ENCODE measurements at regions not wholly inside any gene's neighbourhood (a gene's known extent, or its start where the extent isn't known, plus 50 kb on each side); places are given as distances from the start of the nearest gene placed in this dataset.

DNA sequence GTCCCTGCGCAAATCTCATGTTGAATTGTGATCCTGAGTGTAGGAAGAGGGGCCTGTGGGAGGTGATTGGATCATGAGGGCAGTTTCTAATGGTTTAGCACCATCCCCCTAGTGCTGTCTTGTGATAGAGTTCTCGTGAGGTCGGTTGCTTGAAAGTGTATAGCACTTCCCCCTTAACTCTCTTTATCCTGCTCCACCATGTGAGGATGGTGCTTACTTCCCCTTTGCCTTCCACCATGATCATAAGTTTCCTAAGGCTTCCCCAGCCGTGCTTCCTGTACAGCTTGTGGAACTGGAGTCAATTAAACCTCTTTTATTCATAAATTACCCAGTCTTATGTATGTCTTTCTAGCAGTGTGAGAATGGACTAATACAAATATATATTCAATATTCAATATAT lies 303.7 kb upstream of the SEL1L start:
- DNase-seq (ENCODE audit: low read depth in 2 of 2): no peak

DNA sequence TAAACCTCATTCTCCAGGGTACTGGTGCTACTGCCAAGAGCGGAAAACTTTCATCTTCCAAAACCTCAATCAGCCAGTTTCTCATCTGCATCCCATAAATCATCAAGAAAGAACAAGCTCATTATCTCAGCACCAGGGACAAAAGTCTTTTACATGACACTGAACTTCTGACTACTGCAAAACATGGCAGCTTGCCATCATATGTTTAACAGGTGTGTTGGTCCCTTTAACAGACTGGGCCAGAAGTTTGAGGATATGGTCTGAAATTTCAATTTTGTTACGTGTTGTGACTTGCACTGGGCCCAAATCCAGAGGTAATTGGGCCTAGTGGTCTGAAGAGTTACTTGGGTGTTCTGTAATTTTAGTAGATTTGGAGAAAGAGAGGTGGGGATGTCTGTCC lies 305.4 kb upstream of the SEL1L start:
- no peak for DNase-seq (ENCODE audit: low read depth in 2 of 2)

DNA sequence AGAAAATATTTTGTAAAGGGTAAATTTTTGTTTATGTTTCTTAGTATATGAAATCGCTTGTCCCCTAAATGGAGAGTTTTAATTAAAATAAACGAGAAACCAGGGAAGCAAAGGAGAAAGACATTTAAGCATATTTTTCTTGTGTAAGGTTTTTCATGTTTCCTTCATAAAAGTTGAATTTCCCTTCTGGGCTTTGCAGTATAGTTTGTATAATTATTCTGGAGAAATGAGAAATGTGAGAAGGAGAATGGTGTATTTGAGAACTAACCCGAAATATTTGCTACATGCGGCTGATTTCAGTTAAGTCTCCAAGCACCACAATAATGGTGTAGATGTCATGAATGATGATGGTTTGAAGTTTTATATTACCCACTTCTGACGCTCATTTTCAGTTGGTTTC lies 307.7 kb upstream of the SEL1L start:
- no peak for DNase-seq (ENCODE audit: low read depth in 2 of 2)

DNA sequence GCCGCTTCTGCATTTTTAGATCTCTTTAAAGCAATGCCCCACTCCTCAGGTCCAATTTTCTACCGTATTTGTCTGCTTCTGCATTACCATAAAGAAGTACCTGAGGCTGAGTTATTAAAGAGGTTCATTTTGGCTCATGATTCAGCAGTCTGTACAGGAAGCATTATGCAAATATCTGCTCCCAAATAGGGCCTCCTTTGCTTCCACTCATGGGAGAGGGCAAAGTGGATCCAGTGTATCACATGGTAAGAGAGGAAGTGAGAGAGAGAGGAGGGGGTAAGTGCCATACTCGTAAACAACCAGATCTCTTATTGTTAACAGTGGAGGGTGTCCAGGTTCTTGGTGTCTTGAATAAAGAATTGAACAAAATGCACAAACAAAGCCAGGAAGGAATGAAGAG lies 316.1 kb upstream of the SEL1L start:
- DNase-seq (ENCODE audit: low read depth in 2 of 2): no peak

DNA sequence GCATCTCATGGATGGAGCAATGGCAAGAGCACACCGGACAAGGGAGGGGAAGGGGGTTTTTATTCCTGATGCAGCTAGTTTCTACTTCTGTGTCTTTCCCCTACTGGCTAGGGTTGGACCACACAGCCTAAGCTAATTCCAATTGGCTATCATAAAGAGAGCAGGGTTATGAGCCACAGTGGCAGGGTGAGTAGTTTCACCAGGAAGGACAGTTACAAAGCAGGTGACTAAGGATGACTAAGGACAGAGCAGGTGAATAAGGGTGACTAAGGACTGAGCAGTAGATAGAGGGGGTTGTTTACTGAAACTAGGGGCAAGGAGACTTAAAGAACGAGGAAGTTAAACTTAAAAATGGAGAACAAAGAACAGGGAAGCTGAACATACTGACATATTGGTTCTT lies 321.4 kb upstream of the SEL1L start:
- DNase-seq (ENCODE audit: low read depth in 2 of 2): no peak

DNA sequence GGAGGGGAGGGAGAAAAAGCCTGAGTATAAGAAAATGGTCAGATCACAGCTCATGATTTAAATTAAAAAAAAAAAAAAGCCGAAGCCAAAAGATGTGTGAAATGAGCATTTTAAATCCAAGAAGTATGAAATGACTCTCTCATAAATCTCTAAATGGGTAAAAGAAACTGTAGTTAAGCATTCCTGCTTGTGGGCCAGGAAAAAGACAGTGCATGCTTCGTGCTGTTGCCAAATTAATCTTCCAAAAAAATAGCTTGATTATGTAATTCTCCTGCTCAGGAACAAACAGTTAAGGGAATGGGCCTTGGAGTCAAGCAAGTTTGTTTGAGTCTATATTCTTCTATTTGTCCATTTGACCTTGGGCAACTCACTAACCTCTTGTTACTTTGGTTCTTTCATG lies 325.4 kb upstream of the SEL1L start:
- no peak for DNase-seq (ENCODE audit: low read depth in 2 of 2)

DNA sequence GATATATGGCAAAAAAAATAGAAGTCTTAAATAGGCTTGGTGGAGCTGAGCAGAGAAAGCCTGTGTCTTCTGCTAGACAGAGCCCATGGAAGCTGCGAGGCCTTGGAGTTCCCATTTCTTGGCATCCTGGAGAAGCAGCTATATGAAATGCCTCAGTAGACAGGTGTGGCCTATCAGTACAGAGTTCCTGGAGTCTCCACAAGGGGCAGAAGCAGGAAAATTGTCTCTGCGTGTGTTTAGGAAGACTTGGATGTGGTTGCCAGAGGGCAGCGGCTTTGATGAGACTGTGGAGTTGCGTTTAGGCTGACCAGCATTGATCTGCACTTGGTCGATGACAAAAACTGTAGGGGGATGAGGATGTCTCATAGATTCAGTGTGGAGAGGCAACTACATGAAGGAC lies 334.5 kb upstream of the SEL1L start:
- no peak for DNase-seq (ENCODE audit: low read depth in 2 of 2)

DNA sequence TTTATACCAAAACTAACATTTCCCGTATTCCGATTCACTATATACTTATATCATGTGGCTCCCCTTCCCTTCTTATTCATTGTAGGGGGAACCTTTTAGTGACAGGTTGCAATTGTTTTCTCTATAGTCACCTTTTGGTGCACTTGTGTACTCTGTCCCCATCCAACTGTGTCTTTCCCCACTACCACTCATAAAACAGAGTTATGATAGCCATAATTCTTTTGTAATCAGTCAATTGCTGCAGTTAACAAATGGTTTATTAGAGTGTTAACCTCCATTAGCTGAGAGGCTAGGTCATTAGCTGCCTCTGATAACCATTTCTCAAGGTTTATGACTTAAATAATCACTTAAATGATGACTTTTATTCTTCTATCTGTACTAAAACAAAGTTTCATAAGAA lies 338.1 kb upstream of the SEL1L start:
- no peak for DNase-seq (ENCODE audit: low read depth in 2 of 2)

DNA sequence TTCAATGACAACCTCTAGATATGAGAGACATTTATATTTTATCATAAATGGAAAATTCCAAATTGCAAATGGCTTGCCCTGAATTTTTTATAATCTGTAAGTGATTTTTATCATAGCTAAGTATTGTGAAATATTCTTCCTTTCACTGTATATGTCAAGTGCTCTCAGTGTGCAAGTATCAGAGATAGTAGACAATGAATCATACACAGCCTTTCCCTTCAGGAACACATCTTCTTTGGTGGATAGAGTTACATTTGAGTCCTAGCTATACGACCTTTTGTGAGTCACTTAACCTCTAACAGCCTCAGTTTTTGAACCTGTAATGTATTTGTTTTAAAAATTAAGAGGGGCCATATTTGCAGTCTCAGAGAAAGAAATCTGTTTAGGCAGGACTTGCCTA lies 350.7 kb upstream of the SEL1L start:
- no peak for DNase-seq (ENCODE audit: low read depth in 2 of 2)

DNA sequence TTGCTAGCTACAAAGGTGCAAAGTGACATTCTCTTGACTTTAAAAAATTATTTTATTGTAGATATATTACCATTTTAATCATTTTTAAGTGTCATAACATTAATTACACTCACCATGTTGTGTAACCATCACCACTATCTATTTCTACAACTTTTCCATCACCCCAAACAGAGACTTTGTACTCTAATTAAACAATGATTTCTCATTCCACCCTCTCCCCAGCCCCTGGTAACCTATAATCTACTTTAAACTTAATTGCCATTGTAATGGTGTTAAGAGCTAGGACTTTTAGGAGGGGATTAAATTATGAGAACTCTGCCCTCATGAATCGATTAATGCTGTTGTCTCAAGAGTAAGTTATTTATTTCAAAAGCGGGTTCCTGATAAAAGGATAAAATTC lies 352.9 kb upstream of the SEL1L start:
- DNase-seq (ENCODE audit: low read depth in 2 of 2): no peak

DNA sequence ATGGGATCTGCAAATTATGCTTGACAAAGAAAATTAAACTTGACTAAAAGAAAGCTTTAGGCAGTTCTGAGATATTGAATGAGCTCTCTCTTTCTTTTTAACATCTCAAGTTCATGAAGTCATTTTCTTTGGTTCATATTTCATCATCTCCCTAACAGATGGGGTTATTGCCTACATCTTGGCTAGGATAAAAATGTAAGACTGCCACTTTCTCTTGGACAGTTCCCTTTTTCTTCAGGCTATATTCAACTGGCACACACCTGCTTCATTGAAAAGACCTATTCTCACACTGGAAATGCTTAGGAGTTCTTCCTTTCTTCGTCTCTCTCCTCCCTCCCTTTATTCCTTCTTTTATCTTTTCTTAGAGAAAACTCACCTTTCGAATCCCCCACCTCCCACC lies 355.9 kb upstream of the SEL1L start:
- no peak for DNase-seq (ENCODE audit: low read depth in 2 of 2)

DNA sequence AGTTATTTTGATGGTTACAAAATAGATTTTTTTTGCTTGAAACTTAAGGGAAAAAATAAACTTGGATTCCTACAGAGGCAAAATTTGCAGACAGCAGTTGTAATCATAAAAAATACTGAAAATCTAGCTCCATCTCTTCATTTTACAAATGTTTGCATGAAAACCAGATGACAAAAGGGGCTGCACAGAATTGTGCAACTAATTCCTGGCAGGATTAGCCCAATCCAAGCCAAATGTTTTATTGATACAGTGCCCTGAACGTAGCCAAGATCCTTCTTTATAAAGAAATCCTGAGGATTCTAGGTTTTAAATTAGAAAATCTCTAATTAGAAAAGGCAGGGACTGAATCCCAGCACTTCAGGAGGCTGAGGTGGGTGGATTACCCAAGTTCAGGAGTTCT lies 356.4 kb upstream of the SEL1L start:
- DNase-seq (ENCODE audit: low read depth in 2 of 2): no peak

DNA sequence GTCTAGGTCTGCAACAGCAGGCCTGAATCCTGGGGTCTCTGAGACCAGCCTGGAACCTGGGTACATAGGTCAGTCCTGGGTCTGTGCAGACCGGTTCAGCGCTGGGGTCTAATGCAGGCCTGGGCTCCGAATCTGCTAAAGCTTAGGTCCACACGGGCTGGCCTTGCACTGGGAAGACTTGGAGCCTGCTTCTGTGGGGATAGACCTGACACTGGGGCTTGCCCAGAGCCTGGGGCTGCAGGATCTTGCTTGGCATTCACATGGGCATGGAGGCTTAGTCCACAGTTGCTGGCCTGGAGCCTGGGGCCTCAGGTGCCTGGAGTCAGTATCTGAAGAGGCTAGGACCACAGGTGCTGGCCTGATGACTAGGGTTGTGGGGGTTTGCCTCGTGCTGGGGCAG lies 369.8 kb upstream of the SEL1L start:
- no peak for DNase-seq (ENCODE audit: low read depth in 2 of 2)

DNA sequence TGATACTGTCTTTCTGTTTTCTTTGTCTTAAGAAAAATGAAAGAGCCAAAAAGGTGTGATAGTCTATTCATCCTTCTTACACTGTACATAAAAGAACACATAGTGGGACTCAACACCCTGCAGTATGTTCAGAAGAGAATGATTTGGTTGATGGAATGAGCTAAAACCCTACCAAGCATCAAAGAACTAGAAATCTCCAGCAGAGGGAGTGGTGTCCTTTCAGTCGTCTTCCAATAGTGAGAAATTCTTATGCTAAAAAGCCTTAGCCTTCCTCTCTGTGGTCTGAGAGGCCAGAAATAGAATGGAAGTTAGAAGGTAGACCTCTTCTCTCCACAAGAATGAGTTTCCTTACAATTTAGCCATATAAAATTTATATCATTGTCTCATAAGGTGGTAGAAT lies 393.4 kb upstream of the SEL1L start:
- DNase-seq (ENCODE audit: low read depth in 2 of 2): no peak

DNA sequence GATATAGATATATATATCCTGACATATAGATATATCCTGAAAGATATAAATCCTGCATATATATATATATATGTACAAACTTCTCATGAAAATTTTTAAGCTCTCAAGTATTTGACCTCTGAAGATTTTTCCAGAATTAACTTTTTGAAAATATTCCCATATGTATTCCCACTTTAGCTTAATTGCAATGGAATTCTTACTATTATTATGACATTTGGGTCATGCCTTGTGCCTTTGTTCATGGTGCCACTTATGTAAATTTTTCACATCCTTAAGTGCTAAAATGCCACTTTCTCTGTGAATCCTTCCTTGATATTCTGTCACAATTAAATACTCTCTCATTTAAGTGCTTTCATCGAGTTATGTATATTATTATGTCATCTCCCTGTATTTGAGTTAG lies 398.2 kb upstream of the SEL1L start:
- no peak for DNase-seq (ENCODE audit: low read depth in 2 of 2)

DNA sequence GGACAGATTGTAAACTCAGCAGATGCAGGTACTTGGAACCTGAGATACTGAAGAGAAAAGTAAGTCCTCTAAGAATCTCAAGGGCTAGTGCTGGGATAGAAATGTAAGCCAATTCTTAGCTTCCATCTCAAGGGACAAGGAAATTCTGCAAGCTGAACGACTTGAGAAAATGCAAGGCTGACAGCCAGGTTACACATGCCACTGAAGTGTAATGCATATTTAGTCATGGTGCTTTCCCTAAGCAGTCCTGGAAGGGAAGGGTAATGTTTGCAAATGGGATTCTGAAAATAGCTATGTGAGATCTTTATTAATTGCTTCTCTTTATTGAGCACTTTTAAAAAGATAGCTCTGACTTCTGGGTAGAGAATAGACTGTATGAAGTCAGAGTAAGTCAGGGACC lies 402.7 kb upstream of the SEL1L start:
- no peak for DNase-seq (ENCODE audit: low read depth in 2 of 2)

DNA sequence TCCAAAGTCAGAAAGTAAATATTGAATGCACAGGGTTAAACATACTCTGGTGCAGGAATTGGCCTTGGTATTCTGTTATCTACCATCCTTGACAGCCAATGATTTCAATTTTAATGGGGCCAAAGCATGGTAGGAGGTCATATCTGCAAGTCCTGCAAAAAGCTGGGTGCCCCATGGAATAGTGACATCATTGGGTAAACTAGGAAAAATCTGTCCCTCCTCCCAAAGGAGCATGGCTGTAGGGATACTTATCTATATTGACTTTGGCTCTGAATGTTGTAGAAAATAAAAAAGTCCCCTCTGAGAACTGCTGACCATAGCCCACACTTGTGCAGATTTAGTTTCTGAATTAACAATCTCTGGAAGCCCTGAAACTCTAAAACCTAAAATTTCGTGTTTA lies 403.2 kb upstream of the SEL1L start:
- DNase-seq (ENCODE audit: low read depth in 2 of 2): no peak

DNA sequence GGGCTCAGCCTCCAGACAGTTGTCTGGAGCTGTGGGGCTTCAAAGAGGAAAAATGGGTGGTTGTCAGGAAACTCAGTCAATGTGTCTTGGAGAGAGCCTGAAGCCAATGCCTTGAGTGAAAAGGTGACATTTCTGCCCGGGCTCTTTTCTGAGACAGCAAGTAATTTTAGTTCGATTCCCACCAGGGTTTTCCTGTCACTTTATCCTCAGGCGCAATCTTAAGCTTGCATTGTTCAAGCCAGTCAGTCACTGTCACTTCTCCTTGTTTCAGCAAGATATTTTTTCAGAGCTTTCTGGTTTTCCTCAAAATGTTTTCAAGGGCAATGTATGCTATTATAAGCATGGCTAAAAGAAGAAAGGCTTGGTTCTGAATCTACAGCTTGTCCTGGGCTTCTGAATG lies 404.7 kb upstream of the SEL1L start:
- no peak for DNase-seq (ENCODE audit: low read depth in 2 of 2)

DNA sequence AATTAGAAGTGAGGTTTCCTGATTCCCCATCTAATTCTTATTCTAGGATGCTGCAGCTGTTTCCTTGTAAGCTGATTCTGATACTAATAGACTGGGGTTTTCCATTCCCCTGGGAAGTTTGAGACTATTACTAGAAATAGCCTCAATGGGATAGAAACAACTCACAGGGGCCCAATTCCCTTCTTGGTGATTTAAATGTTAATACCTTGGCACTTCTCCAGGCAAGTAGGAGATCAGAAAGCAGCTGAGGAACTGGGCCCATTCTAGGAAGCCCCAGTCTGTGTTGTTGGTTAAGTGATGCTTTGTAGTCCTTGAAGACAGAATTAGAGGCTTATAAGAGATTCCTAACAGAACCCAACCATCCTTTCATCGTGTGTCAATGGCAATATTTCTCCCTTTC lies 407.0 kb upstream of the SEL1L start:
- DNase-seq (ENCODE audit: low read depth in 2 of 2): no peak

DNA sequence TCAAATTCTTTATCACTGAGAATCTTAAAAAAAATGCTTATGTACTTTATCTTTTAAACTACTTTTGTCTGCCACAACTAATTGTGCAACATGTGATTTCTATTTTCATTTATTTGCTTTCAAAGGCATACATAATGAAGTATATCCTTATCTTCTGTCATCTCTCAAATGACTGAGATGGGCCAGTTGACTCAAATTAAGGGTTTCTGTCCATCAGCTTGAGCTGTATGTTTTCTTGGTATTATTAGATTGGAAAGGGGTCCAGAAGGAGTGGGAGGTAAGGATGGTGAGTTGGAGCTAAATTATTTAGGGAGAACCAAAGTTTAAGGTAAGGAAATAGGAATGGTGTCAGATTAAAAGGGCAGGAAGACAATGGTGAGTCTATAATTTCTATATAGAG lies 408.4 kb upstream of the SEL1L start:
- no peak for DNase-seq (ENCODE audit: low read depth in 2 of 2)

DNA sequence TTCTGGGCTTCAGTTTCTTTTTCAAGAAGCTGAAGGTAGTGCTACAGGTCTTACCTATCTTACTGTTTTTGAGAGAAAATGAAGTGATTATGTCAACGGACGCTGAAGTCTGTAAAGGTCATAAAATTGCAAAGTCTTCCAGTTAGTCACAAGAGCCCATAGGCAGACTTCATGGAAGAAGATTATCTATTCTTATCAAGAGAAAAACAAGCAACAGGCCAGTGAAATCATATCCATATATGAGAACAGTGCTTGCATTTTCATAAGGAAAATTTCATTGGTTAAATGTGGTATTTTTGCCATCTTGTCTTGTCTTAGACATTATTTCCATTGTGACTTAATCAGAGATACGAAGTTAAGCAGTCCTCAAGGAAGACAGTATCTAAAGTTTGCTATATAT lies 412.7 kb upstream of the SEL1L start:
- DNase-seq (ENCODE audit: low read depth in 2 of 2): no peak

DNA sequence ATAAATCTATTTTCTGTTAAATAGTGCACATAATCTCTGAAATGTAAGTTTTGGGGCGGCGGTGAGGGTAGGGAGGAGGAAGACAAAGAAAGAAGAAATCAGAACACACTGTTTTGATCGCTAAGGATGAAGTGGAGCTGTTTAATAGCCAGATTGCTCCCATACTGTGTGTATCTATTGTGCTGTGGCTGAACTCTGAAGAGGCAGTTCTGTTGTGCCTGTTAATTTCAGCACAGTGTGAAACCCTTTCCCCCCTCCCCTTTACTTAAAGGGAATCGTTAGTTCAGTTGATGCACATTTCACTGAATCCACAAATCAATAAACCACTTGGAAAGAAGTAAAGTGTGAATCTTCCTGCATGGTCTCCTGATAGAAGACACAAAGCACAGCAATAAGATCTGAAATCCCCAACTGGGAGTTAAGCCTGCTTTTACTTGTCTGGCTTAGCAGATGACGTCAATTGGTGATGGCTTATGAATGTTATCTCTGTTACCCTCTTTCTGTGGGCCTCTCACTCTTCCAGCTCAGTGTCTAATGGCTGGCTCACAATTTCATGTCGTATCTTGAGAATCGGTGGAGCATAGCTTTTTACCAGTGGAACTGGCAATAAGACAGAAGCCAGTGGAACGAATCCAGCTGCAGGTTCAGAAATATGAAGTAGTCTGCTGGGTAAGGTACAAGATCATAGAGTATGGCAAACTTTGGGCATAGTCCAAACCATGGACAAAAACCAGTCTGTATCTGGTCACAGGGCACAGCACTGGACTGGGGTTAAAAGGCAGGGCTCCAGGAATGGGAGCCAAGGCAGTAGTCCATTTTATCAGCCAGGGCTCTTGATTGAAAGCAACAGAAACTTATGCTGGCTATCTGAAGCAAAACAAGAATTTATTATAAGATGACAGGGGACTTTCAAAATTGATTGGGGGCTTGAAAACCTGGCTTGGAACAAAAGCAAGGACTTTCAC lies 413.5 kb upstream of the SEL1L start:
- DNase-seq (ENCODE audit: low read depth in 2 of 2): no peak

DNA sequence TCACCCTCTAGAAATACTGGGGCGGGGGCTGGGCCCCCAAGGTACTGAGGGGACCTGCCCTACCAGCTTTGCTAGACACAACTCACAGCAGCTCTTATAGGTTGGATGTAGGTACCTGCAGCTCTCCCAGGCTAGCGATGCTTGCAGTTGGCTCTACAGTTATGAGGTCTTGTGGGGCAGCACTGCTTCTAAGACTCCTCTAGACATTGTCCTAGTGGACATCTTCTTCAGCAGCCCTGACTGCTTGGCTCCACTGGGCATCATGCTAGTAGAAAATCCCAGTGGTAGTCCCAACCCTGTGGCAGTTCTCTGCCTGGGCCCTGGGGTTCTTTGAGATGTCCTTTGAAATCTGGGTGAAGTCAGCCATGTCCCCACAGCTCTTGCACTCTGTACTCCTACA lies 419.3 kb upstream of the SEL1L start:
- DNase-seq (ENCODE audit: low read depth in 2 of 2): no peak

DNA sequence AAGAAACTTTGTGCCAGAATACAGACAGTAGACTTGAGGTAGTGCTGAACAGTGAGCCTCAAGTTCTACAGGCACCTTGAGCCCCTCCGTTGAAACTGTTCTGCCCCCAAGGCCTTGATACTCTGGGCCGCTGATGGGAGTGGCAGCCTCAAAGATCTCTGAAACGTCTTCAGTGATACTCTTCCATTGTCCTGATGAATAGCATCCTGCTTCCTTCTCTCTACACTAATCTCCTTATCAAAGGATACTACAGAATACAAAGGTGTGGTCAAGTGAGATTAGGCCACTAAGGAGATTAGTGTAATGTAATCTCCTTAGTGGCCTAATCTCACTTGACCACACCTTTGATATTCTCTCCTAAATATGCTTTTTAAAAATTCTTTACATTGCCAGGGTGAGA lies 419.8 kb upstream of the SEL1L start:
- DNase-seq (ENCODE audit: low read depth in 2 of 2): no peak
